GM12875 (cell line): ENCODE measurements at regions not wholly inside any gene's neighbourhood (a gene's known extent, or its start where the extent isn't known, plus 50 kb on each side); places are given as distances from the start of the nearest gene placed in this dataset.

Source experiments
- H3K4me3 ChIP-seq: one replicate; pipeline ENCODE4 v1.5.1; 2011; ENCODE audit warnings: low read depth, low read length, control low read depth
- TF ChIP-seq, protein P1 (sequence below): IDR thresholded peaks from 2 replicates; pipeline ENCODE4 v1.5.1; 2011; ENCODE audit warnings: low read depth, mild to moderate bottlenecking, control low read depth, inconsistent platforms, low read length, moderate library complexity, borderline replicate concordance; ENCODE audit not compliant: insufficient read depth

DNA sequence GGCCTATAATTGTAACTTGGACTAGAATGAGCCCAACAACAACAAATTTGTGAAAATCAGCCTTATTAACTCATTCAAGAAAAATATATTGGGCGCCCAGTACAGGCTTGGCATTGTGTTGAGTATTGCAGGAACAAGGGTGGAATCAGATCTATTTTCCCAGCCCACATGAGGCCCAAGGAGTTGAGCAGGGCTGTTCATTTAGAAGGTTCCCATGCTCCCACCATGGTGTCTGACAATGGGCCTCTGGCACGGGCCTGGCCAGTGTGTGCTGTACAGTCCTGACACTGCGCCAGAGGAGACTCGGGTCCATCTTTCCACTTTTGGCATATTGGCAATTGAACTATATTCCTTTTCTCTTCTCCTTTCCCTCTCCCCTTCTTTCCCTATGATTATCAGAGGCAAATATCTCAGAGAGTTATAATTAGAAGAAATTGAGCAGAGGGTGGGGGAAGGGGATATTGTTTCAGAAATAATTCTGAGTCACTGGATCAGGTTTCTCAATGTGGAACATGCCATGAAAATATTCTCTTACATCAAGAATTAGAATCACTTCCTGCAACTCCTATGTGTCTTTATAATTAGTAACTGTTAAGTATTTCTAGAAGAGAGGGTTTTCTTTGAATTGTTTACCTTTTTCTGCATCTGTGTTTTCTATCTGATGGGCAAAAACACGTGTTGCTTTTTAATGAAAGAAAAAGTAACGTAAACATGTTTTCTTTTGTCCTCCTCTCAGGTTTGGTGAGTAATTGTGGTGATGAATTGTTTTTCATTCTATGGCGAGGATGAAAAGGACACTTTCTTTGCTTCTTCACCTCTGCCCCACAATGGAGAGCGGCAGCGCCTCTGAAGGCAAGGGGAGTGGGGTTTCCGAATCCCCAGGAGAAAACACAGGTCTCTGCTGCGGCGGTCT lies 209.4 kb downstream of the FOXA2 start:
- TF ChIP-seq, protein P1, sequence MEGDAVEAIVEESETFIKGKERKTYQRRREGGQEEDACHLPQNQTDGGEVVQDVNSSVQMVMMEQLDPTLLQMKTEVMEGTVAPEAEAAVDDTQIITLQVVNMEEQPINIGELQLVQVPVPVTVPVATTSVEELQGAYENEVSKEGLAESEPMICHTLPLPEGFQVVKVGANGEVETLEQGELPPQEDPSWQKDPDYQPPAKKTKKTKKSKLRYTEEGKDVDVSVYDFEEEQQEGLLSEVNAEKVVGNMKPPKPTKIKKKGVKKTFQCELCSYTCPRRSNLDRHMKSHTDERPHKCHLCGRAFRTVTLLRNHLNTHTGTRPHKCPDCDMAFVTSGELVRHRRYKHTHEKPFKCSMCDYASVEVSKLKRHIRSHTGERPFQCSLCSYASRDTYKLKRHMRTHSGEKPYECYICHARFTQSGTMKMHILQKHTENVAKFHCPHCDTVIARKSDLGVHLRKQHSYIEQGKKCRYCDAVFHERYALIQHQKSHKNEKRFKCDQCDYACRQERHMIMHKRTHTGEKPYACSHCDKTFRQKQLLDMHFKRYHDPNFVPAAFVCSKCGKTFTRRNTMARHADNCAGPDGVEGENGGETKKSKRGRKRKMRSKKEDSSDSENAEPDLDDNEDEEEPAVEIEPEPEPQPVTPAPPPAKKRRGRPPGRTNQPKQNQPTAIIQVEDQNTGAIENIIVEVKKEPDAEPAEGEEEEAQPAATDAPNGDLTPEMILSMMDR, result no peak
- no peak overlapping the region for H3K4me3 ChIP-seq

DNA sequence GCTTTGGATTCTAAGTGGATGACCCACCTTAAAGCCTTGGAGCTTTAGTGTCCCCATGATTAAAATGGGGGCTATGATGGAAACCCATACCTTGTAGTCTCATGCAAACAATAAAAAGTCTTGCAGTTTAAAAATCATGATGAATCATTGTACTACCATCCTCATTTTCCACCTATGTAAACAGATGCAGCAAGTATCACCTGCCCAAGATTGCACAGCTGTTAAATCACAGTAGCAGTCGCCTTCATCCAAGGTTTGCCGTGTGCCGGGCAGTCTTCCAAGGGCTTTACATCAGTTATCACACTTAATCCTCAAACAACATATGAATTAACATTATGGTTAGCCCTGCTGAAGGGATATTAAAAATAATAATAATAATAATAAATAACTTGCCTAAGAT lies 210.3 kb downstream of the FOXA2 start:
- TF ChIP-seq, protein P1, result no peak

DNA sequence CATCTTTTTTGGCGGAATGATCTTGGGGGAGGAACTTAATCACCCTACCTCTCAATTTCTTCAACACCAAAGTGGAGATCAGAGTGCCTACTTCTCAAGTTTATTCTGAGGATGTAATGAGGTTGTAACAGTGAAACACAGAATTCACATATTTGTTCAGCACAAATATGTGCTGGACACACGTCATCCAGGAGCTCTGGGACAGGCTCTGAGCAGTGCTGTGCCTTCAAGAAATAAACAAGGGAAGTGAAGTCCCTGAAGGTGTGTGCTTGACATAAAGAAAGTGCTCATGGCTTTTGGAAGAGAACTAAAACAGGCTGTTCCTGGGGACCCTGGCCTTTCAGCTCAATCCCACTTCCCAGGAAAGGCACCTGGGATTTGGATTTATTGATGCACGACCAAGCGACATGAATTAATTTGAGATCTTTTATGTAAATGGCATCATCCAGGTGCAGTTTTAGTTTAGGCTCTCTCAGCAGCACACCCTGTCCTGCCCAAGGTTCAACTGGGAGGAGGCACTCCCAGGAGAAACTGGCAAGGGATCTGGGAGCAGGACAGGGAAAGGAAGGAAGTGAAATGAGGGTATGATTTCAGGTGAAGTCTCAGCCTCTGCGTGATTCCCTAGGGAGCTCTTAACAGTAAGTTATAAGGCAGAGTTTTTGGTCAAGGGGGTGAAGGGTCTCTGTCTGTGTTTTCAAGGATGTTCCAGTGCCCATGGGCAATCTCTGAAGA lies 211.0 kb downstream of the FOXA2 start:
- no peak overlapping the region for H3K4me3 ChIP-seq
- TF ChIP-seq, protein P1, result no peak

More for the DNA sequence above, 210.3 kb downstream of the FOXA2 start:
- no peak overlapping the region for H3K4me3 ChIP-seq

DNA sequence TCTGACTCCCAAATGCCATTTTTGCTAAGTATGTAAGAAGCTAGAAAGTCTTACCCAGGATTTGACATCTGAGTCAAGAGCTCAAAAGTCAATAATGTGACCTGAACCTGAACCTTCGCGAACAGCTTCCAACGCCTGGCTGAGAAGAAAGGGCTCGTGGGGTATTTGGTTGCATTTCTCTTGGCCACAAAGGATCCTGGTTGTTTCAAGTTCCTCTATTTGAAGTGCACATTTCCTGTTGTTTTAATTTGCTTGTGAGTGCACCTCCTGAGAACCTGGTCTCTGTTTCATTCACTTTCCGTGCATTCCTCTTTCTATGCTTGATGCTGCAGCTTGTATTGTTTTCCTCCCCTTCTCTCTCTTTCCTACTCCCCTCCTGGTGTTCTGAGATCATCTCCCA lies 212.5 kb downstream of the FOXA2 start:
- no peak overlapping the region for H3K4me3 ChIP-seq
- TF ChIP-seq, protein P1, result no peak

DNA sequence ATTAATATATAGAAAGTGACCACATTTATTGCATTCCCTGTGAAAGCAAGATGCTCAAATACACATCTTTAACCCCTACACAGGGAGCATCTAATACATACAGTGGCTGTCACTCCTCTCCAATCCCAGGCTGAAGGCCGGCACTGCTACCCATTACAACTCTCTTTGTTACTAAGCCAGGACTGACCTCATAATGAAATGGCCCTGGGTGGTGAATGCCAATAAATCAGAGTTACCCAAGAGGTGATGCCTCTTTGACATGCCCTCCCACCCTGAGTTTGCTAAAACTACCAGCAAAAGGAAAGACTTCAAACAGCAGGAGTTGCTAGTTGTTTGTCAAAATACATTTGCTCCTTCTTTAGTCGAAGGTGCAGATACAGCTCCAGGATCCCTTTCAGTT lies 214.2 kb downstream of the FOXA2 start:
- H3K4me3 ChIP-seq, result no peak overlapping the region
- TF ChIP-seq, protein P1, result no peak

DNA sequence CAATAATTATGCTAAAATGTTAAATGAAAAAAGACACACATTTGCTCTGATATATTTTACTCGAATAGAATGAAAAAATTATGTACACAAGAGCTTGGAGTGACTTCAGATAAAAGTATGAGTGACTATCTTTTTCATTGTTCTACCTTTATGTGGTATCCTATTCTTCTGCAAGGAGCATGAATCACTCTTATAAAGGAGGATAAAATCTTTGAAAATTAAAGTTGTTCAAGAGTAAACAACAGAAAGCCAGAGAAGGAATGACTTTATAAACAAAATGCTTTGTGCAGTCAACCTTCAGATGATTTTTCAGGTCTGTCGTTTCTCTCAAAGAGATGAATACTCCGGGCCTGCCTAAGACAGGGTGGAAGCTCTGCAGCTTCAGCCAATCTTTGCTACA lies 215.3 kb downstream of the FOXA2 start:
- no peak overlapping the region for H3K4me3 ChIP-seq
- TF ChIP-seq, protein P1, result no peak

DNA sequence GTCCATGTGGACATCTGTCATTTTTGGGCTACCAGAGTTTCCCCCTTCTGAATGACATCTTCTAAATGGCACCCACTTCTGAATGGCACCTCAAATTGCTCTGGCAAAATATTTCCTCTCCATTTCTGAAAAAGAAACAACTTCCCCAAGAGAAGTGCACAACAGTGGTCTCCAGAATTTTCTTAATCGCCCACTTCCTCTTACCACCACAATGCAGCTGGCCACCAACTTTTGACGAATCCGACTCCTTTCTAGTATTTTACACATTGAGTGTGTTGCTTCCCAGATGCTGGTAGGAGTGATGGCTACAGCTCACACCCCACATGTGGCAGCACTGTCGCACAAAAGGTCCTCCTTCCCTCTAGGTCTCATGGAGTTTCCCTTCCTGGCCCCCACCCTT lies 216.1 kb downstream of the FOXA2 start:
- H3K4me3 ChIP-seq, result no peak overlapping the region
- TF ChIP-seq, protein P1, result no peak
